PC-3 (cell line): ENCODE measurements at regions not wholly inside any gene's neighbourhood (a gene's known extent, or its start where the extent isn't known, plus 50 kb on each side); places are given as distances from the start of the nearest gene placed in this dataset.

Source experiments
- EZH2 ChIP-seq: fragments of 300-600 bp; sonication (generic); IDR thresholded peaks from one replicate; pipeline ENCODE4 v1.6.1; 2017; ENCODE audit warnings: antibody characterized with exemption, mild to moderate bottlenecking, low read length; ENCODE audit not compliant: unreplicated experiment
- TF ChIP-seq, protein P1 (sequence below): fragments of 300-600 bp; sonication (generic); conservative IDR thresholded peaks from 2 replicates; pipeline ENCODE4 v1.5.1; 2017; ENCODE audit warnings: antibody characterized with exemption, low read depth, mild to moderate bottlenecking, low read length

DNA sequence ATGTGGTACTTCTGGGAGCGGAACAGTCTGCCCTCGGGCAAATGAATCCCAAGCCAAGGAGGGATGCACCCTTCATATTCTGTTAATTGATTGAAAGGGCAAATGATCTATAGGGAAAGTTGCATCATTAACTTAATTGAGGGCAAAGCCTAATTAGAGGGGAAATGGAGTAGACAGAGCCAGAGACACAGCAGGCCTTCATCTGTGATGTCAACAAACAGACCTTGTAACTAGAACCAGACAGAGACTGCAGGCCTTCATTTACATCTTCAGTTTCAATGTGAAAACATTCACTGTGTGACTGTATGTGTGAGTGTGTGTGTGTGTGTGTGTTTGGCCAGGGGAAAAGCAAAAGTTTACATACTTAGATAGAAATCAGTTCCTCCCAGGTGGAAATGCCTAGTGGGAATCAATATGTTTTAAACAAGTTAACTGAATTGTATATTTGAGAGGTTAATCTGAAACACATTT lies 126.4 kb downstream of the SPRY2 start:
- TF ChIP-seq, protein P1, sequence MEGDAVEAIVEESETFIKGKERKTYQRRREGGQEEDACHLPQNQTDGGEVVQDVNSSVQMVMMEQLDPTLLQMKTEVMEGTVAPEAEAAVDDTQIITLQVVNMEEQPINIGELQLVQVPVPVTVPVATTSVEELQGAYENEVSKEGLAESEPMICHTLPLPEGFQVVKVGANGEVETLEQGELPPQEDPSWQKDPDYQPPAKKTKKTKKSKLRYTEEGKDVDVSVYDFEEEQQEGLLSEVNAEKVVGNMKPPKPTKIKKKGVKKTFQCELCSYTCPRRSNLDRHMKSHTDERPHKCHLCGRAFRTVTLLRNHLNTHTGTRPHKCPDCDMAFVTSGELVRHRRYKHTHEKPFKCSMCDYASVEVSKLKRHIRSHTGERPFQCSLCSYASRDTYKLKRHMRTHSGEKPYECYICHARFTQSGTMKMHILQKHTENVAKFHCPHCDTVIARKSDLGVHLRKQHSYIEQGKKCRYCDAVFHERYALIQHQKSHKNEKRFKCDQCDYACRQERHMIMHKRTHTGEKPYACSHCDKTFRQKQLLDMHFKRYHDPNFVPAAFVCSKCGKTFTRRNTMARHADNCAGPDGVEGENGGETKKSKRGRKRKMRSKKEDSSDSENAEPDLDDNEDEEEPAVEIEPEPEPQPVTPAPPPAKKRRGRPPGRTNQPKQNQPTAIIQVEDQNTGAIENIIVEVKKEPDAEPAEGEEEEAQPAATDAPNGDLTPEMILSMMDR = no peak
- no peak for TF ChIP-seq EZH2
